GM23338 (cell line): ENCODE measurements at regions not wholly inside any gene's neighbourhood (a gene's known extent, or its start where the extent isn't known, plus 50 kb on each side); places are given as distances from the start of the nearest gene placed in this dataset.

Experiments used
- CREB1 ChIP-seq: fragments of 250-450 bp; sonication (Bioruptor Pico); IDR thresholded peaks from 2 replicates; pipeline ENCODE4 v1.5.0; 2020; ENCODE audit warnings: low read depth, mild to moderate bottlenecking, moderate library complexity
- EZH2 ChIP-seq: fragments of 200-600 bp; sonication (generic); IDR thresholded peaks from one replicate; pipeline ENCODE4 v1.8.0; 2017; ENCODE audit warnings: antibody characterized with exemption, mild to moderate bottlenecking, low read depth; ENCODE audit not compliant: unreplicated experiment
- EZH2phosphoT487 ChIP-seq: fragments of 200-600 bp; sonication (generic); IDR thresholded peaks from one replicate; pipeline ENCODE4 v1.8.1; 2018; ENCODE audit warnings: antibody characterized with exemption; ENCODE audit not compliant: unreplicated experiment
- POLR2AphosphoS5 ChIP-seq: IDR thresholded peaks from 2 replicates; pipeline ENCODE4 v1.6.1; 2016; ENCODE audit warnings: antibody characterized with exemption, low read depth
- STAT1 ChIP-seq: IDR thresholded peaks from one replicate; pipeline ENCODE4 v1.6.1; 2016; ENCODE audit warnings: antibody characterized with exemption; ENCODE audit not compliant: unreplicated experiment
- ZNF462 ChIP-seq: fragments of 250-450 bp; sonication (Bioruptor Pico); IDR thresholded peaks from 2 replicates; pipeline ENCODE4 v1.5.0; 2020; ENCODE audit warnings: mild to moderate bottlenecking, moderate library complexity
- TF ChIP-seq, protein P1 (sequence below), 2 experiments: fragments of 200-600 bp in 1 of 2; sonication (generic) in 1 of 2; conservative IDR thresholded peaks; 2 replicates each; pipeline versions ENCODE4 v1.5.1 to v1.6.1; 2016 to 2017; ENCODE audit warnings: antibody characterized with exemption in 2 of 2, low read depth in 2 of 2, mild to moderate bottlenecking in 2 of 2, moderate library complexity in 1 of 2
- TF ChIP-seq, protein P2 (sequence below): IDR thresholded peaks from one replicate; pipeline ENCODE4 v1.6.1; 2018; ENCODE audit warnings: antibody characterized with exemption; ENCODE audit not compliant: unreplicated experiment

DNA sequence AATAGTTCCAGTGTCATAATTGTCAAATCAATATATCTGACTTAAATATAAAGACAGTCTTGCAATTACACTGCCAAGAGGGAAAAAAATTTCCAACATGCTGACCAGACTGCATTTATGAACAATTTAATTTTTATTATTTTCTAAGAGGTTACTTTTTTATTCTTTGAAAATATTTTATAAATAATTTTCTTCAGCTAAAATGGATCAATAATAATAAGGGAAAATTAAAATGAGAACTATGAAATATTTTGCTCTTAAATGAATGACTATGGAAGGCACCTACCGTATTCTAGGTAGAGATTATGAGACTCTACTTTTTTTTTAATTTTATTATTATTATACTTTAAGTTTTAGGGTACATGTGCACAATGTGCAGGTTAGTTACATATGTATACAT, 1032.5 kb upstream of the LRRN3 start:
- TF ChIP-seq, protein P1, sequence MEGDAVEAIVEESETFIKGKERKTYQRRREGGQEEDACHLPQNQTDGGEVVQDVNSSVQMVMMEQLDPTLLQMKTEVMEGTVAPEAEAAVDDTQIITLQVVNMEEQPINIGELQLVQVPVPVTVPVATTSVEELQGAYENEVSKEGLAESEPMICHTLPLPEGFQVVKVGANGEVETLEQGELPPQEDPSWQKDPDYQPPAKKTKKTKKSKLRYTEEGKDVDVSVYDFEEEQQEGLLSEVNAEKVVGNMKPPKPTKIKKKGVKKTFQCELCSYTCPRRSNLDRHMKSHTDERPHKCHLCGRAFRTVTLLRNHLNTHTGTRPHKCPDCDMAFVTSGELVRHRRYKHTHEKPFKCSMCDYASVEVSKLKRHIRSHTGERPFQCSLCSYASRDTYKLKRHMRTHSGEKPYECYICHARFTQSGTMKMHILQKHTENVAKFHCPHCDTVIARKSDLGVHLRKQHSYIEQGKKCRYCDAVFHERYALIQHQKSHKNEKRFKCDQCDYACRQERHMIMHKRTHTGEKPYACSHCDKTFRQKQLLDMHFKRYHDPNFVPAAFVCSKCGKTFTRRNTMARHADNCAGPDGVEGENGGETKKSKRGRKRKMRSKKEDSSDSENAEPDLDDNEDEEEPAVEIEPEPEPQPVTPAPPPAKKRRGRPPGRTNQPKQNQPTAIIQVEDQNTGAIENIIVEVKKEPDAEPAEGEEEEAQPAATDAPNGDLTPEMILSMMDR (conservative IDR thresholded peaks at IDR 0.05; ENCODE audit: low read depth in 2 of 2), result no peak
- TF ChIP-seq, protein P2, sequence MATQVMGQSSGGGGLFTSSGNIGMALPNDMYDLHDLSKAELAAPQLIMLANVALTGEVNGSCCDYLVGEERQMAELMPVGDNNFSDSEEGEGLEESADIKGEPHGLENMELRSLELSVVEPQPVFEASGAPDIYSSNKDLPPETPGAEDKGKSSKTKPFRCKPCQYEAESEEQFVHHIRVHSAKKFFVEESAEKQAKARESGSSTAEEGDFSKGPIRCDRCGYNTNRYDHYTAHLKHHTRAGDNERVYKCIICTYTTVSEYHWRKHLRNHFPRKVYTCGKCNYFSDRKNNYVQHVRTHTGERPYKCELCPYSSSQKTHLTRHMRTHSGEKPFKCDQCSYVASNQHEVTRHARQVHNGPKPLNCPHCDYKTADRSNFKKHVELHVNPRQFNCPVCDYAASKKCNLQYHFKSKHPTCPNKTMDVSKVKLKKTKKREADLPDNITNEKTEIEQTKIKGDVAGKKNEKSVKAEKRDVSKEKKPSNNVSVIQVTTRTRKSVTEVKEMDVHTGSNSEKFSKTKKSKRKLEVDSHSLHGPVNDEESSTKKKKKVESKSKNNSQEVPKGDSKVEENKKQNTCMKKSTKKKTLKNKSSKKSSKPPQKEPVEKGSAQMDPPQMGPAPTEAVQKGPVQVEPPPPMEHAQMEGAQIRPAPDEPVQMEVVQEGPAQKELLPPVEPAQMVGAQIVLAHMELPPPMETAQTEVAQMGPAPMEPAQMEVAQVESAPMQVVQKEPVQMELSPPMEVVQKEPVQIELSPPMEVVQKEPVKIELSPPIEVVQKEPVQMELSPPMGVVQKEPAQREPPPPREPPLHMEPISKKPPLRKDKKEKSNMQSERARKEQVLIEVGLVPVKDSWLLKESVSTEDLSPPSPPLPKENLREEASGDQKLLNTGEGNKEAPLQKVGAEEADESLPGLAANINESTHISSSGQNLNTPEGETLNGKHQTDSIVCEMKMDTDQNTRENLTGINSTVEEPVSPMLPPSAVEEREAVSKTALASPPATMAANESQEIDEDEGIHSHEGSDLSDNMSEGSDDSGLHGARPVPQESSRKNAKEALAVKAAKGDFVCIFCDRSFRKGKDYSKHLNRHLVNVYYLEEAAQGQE, result no peak
- no peak for TF ChIP-seq EZH2
- no peak for TF ChIP-seq EZH2phosphoT487
- TF ChIP-seq POLR2AphosphoS5, result no peak
- TF ChIP-seq STAT1, result no peak
- TF ChIP-seq ZNF462 (CRISPR knock-in tag), result no peak
- no peak for TF ChIP-seq CREB1 (CRISPR knock-in tag)
